Glutamatergic neuron (in vitro differentiated cells): ENCODE measurements at regions not wholly inside any gene's neighbourhood (a gene's known extent, or its start where the extent isn't known, plus 50 kb on each side); places are given as distances from the start of the nearest gene placed in this dataset.

Experiments used
- DNase-seq: peaks from one replicate; pipeline ENCODE4 v3.0.0; 2022
- H3K27ac Mint-ChIP-seq: one replicate; pipeline ENCODE4 v1.8.0; 2020; ENCODE audit warnings: mild to moderate bottlenecking, mixed read lengths, inconsistent platforms; ENCODE audit not compliant: unreplicated experiment
- H3K27me3 Mint-ChIP-seq: one replicate; pipeline ENCODE4 v1.8.0; 2020; ENCODE audit warnings: mild to moderate bottlenecking, moderate library complexity, mixed read lengths, inconsistent platforms; ENCODE audit not compliant: unreplicated experiment
- H3K36me3 Mint-ChIP-seq: one replicate; pipeline ENCODE4 v1.8.0; 2020; ENCODE audit warnings: mild to moderate bottlenecking, mixed read lengths, inconsistent platforms; ENCODE audit not compliant: unreplicated experiment
- H3K4me1 Mint-ChIP-seq: one replicate; pipeline ENCODE4 v1.8.0; 2020; ENCODE audit warnings: mild to moderate bottlenecking, low read depth, mixed read lengths, inconsistent platforms; ENCODE audit not compliant: unreplicated experiment
- H3K4me3 Mint-ChIP-seq: one replicate; pipeline ENCODE4 v1.8.0; 2020; ENCODE audit warnings: mild to moderate bottlenecking, mixed read lengths, inconsistent platforms; ENCODE audit not compliant: unreplicated experiment
- H3K9me3 Mint-ChIP-seq: one replicate; pipeline ENCODE4 v1.8.0; 2020; ENCODE audit warnings: mild to moderate bottlenecking, moderate library complexity, mixed read lengths, inconsistent platforms; ENCODE audit not compliant: unreplicated experiment
- CTCF ChIP-seq: fragments of 200-600 bp; sonication (generic); IDR thresholded peaks from one replicate; pipeline ENCODE4 v1.5.0; 2021; ENCODE audit not compliant: partially characterized antibody, unreplicated experiment

- Mint-ChIP-seq H3K27ac (no peak overlapping the region), H3K4me3 (no peak overlapping the region), H3K4me1 (peaks cover 5% of the 10 kb centered on the region), H3K9me3 (peaks cover 2% of the 10 kb centered on the region), H3K36me3 (peaks cover 15% of the 10 kb centered on the region), H3K27me3 (peaks cover 5% of the 10 kb centered on the region)
- no peak for TF ChIP-seq CTCF
- no peak for DNase-seq
Measured at GRCh38 chr6:169944061-169944337, 192.6 kb downstream of the ERMARD start.

- Mint-ChIP-seq H3K27me3 (peaks cover 5% of the 10 kb centered on the region), H3K36me3 (peaks cover 15% of the 10 kb centered on the region), H3K4me1 (peaks cover 5% of the 10 kb centered on the region), H3K27ac (no peak overlapping the region), H3K9me3 (peaks cover 2% of the 10 kb centered on the region), H3K4me3 (no peak overlapping the region)
- no peak for TF ChIP-seq CTCF
- no peak for DNase-seq
Measured at GRCh38 chr6:169943241-169944060, 192.0 kb downstream of the ERMARD start.

DNA sequence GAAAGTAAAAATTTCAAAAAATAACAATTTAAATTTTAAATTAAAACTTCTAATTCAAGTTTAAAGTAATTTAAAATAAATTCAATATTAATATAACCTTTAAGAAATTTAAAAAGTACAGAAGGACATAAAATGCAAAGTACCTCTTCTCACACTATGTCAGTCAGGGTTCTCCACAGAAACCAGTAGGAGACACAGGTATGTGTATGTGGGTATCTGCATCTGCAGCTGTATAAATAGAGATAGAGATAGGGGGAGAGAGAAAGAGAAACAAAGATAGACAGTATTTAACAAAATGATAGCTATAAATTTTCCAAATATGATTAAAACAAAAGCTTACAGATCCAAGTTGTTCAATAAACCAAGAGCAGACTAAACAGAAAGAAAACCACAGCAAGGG, 190.8 kb downstream of the ERMARD start:
- peaks cover 2% of the 10 kb centered on the region for H3K9me3 Mint-ChIP-seq
- peaks cover 5% of the 10 kb centered on the region for H3K4me1 Mint-ChIP-seq
- H3K36me3 Mint-ChIP-seq: peaks cover 15% of the 10 kb centered on the region
- H3K4me3 Mint-ChIP-seq: no peak overlapping the region
- no peak for TF ChIP-seq CTCF
- no peak for DNase-seq
- H3K27ac Mint-ChIP-seq: no peak overlapping the region
- peaks cover 3% of the 10 kb centered on the region for H3K27me3 Mint-ChIP-seq

GRCh38 chr6:169940481-169941271, 189.3 kb downstream of the ERMARD start:
- TF ChIP-seq CTCF: no peak
- Mint-ChIP-seq H3K27ac (no peak overlapping the region), H3K36me3 (peaks cover 15% of the 10 kb centered on the region), H3K4me3 (no peak overlapping the region), H3K4me1 (peaks cover 5% of the 10 kb centered on the region), H3K9me3 (peaks cover 2% of the 10 kb centered on the region), H3K27me3 (peaks cover 5% of the 10 kb centered on the region)
- no peak for DNase-seq

DNA sequence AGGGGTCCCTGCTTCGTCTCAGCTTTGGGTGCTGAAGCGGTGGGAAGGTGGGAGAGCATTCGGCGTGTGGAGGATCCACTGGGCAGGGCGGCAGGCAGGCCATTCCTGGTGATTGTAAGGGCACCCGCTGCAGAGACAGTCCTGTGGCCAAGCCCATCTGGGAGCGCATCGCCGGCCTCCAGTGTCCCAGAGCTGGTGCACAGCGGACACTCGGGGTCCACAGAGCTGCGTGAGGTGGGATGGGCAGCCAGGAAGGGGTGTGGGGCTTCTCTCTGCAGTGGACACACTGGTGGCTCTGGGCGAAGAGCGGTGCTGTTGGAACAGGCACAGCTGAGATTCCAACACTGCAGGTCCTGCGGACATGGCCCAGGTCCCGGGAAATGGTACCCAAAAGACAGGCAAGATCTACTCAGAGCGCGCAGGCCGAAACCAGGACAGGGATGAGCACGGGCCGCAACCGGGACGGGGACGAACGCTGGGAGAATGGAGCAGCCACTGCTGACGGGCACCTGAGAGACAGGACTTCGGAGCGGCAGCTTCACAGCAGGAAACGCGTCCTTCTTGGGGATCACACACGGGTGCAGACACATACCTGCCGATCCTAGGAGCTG, 188.2 kb downstream of the ERMARD start:
- Mint-ChIP-seq H3K4me1 (peaks cover 5% of the 10 kb centered on the region), H3K27ac (no peak overlapping the region), H3K27me3 (peaks cover 7% of the 10 kb centered on the region), H3K9me3 (peaks cover 2% of the 10 kb centered on the region), H3K4me3 (peak overlapping the region; percentile 3), H3K36me3 (peaks cover 15% of the 10 kb centered on the region)
- DNase-seq: no peak
- no peak for TF ChIP-seq CTCF
